HG02798 (cell line): ENCODE measurements at regions not wholly inside any gene's neighbourhood (a gene's known extent, or its start where the extent isn't known, plus 50 kb on each side); places are given as distances from the start of the nearest gene placed in this dataset.

Experiments
- ATAC-seq: cut with Tn5 transposase; IDR thresholded peaks from one replicate; pipeline ENCODE4 v1.9.1; 2021; ENCODE audit warnings: mild to moderate bottlenecking; ENCODE audit not compliant: unreplicated experiment, poor library complexity

DNA sequence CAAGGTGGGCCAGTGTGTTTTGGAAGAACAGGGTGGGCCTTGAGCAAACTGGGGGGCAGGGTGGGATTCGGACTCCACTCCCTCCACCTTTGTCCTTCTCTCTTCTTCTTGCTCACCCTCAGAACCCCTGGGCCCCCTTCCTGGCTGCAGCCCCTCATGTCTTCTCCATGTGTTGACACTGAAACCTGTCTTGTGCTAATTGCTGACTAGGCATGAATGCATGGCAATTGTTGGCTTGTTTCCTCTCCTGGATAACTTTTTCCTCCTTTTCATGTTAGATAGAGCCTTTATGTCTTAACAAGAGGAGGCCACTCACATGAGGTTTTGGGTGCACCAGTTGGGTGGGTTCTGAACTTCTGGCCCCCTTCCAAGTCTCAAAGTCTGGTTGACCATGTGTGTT, 181.6 kb upstream of the MKI67 start:
- no peak for ATAC-seq

- ATAC-seq: no peak
These were observed 184.9 kb upstream of the MKI67 start for GRCh38 chr10:128310971-128311658.

- ATAC-seq: no peak
These were observed 186.0 kb upstream of the MKI67 start for GRCh38 chr10:128312250-128312649.

- no peak for ATAC-seq
These were observed 188.5 kb upstream of the MKI67 start for GRCh38 chr10:128314686-128315085.

GRCh38 chr10:128316121-128316726, 190.0 kb upstream of the MKI67 start:
- no peak for ATAC-seq

DNA sequence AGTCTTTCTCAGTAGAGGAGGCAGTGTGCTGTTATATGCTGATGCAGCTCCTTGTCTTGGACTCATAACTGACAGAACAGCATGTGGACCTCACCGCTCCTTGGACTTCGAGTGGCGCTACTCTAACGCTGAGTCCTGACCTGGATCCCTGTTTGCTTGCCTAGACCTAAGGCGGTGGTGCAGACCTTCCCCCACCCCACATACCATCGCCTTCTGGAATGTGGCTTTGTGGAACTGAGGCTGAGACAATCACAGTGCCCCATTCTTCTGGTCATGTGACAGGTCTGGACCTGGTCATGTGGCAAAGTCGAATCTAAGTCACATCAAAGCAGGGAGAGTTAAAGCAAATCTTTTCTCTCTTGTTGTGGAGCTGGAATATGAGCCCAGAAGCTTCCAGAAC, 190.7 kb upstream of the MKI67 start:
- no peak for ATAC-seq

GRCh38 chr10:128318366-128318765, 192.1 kb upstream of the MKI67 start:
- ATAC-seq: no peak

DNA sequence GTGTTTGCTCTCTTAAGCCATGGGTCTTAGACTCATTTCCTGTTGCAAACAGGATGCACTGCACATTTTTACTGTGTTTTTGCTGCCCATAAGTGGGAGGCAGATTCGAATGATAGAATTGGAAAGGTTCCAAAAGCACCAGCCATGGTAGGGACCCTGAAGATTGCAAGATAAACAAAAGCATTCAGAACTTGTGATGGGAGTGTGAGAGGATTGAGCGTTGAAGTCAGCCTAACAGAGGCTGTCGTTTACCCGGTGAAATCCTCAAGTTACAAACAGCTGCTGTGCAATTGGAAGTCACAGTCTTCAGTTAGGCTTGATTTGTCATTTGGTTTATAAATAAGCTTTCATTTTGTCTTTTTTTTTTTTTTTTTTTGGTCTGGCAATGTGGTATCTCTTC, 192.7 kb upstream of the MKI67 start:
- ATAC-seq: no peak

DNA sequence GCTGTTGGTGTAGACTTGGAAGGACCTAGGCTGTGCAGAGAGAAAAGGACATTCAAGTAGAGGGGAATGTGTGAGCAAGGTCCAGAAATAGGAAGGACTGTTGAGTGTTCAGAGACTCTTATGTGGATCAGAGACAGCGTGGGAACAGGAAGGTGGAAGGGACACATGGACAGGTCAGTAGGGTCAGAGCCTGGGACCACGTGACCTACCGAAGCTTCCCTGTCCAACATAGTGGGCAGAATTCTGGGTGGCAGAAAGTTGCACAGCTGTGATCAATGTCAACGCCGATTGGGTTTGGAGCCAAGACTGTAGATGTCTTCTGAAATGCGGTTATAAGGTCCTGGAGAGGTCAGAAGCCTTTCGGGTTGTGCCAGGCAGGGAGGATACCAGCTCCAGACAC, 195.9 kb upstream of the MKI67 start:
- no peak for ATAC-seq

DNA sequence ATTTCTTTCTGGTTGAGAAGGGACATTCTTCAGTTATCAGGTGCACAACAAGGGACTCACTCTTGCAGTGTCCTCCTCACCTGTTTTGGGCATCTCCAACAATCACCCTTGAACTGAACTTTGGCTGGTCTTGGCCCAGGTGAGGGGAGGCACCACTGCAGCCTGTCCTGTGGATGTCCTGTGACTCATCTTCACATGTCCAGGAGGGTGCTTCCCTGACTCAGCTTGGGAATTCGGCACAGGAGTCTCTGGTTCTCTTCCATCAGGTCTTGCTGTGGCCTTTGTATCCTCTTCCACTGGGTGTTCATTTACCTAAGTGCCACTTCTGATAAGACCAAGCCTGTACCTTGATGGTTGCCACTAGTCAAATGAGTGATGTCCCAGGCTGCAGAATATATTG, 196.7 kb upstream of the MKI67 start:
- no peak for ATAC-seq

- no peak for ATAC-seq
These were observed 198.0 kb upstream of the MKI67 start for GRCh38 chr10:128324058-128324827.

GRCh38 chr10:128325788-128326187, 199.6 kb upstream of the MKI67 start:
- ATAC-seq: no peak

DNA sequence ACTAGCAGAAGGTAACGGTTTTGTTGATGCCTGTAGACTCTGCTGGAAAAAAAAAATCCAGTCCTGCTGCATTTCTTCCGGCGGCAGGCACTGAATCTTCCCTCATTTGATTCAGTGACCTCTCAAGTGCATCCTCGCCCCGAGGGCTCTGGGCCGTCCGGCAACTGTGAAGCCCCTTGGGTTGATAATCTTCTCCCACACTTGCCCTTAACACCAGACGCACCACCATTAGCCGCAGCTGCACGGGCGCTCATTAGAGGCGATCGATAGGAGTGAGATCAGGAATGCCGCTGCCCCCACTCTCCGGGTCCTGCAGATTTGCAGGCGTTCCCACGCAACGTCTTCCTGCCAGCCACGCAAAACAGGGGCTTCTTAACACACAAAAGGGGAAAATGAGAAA, 200.0 kb upstream of the MKI67 start:
- no peak for ATAC-seq

DNA sequence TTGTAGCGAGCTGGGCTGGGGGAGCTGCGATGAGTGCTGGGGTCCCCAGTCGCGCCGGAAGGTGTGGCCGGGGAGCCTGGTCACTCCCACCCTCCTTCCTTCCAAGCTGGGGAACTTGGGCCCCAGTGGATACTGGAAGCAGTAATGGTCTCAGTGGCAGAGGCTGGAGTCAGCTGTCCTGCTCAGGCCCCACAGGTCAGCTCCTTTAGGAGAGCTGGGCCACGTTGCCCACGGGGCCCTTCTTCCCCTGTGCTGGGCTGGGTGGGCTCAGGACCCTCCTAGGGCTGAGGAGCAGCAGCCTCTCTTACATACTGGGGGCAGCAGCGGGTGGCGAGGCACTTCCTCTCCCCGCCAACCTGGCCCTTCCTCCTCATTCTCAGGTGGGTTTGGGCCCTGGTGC, 200.6 kb upstream of the MKI67 start:
- no peak for ATAC-seq

GRCh38 chr10:128336401-128336800, 210.2 kb upstream of the MKI67 start:
- no peak for ATAC-seq

DNA sequence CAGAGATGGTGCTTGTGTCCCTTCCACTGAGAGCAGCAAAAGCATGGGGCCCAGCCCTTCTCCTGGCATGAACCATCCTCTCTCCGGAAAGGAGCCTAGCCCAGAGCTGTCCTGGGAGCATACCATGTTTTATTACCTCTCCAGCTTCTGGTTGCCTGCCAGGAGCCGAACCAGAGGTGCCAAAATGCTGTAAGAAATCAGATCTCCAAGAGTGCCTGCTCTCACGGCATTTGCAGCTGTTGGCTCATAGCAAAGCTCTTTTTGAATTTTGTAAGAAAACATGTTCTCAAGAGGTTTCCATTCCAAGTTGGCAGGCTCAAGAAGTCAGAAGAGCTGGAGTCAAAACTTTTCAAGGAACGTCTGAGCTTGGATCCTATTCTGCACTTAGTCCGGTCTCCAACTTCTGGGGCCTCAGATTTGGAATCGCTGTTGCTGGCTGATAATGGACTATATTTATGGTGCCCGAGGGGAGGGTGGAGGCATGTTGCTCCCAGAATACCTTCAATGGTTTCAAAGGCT, 211.7 kb upstream of the MKI67 start:
- ATAC-seq: no peak

DNA sequence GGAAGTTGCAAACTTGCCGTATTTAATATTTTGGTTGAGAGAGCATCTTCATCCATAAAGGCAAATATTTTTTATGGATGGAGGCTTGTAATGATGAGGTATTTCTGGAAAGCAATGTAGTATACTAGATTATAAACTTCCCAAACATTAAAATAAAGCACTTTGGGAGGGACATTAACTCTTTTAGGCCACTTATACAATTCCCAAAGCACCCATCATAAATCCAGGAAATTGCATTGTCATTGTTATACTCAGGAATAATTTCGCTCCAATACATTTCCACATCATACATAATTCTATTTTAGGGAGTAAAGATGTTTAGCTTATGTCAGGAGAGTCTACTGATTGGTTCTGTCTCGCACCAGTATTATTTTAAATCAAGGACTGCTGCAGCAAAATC, 212.7 kb upstream of the MKI67 start:
- ATAC-seq: no peak

- ATAC-seq: no peak
These were observed 213.5 kb upstream of the MKI67 start for GRCh38 chr10:128339753-128340152.

DNA sequence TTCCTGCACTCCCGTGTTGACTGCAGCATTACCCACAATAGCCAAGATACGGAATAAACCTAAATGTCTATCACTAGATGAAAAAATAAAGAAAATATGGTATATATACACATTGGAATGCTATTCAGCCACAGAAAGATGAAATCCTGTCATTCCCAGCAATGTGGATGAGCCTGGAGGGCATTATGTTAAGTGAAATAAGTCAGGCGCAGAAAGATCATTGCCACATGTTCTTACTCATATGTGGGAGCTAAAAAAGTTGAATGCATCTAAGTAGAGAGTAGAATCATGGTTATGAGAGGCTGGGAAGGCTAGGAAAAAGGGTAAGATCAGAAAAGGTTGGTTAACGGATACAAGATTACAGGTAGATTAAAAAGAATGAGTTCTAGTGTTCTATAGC, 219.1 kb upstream of the MKI67 start:
- ATAC-seq: no peak

- ATAC-seq: no peak
These were observed 234.6 kb upstream of the MKI67 start for GRCh38 chr10:128360783-128361182.

DNA sequence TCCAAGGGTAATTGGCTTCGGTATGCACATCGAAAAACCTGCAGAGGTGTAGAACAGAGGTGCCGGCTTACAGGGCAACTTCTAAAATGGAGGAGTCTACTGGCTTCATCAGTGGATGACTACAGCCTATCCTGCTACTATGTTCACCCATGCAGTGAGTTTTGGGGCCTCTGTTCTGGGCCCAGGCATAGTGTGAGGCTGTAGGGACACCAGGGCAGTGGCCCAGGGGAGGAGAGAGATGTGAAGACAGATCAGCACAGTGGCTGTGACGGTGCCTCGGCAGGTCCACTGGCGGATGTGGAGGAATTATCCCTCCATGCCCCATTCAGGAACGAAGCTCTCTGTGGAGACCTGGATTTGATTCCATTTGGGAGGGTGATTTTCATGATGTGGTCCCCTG, 235.3 kb upstream of the MKI67 start:
- ATAC-seq: no peak
